Fibroblast of lung (primary cell): ENCODE measurements at regions not wholly inside any gene's neighbourhood (a gene's known extent, or its start where the extent isn't known, plus 50 kb on each side); places are given as distances from the start of the nearest gene placed in this dataset.

Source experiments
- DNase-seq, 2 donors: peaks; one replicate each; pipeline versions ENCODE4 v3.0.0 to v3.0.0-alpha.2; 2010; ENCODE audit warnings: low read depth in 2 of 2
- H2AFZ ChIP-seq: 2 replicates; pipeline ENCODE4 v1.5.1; 2012; ENCODE audit warnings: low read length, control low read depth, inconsistent platforms
- H3K27ac ChIP-seq: 2 replicates; pipeline ENCODE4 v1.5.1; 2011; ENCODE audit warnings: low read length, control low read depth; ENCODE audit not compliant: insufficient read depth
- H3K27me3 ChIP-seq: 2 replicates; pipeline ENCODE4 v1.5.1; 2011; ENCODE audit warnings: mild to moderate bottlenecking, low read length; ENCODE audit not compliant: control insufficient read depth, insufficient read depth
- H3K36me3 ChIP-seq: 2 replicates; pipeline ENCODE4 v1.5.1; 2011; ENCODE audit warnings: low read length; ENCODE audit not compliant: control insufficient read depth, insufficient read depth
- H3K4me1 ChIP-seq: 2 replicates; pipeline ENCODE4 v1.5.1; 2011; ENCODE audit warnings: low read length; ENCODE audit not compliant: control insufficient read depth, insufficient read depth; ENCODE audit errors: extremely low read depth
- H3K4me2 ChIP-seq: 2 replicates; pipeline ENCODE4 v1.5.1; 2011; ENCODE audit warnings: low read length, control low read depth; ENCODE audit not compliant: insufficient read depth; ENCODE audit errors: extremely low read depth
- H3K4me3 ChIP-seq, 4 experiments: fragments of 200-600 bp in 1 of 4; sonication (generic) in 1 of 4; replicated peaks in 1 of 4; 2 replicates each; pipeline ENCODE4 v1.5.1; 2011 to 2016; ENCODE audit warnings: low read length in 4 of 4, low read depth in 3 of 4, mild to moderate bottlenecking in 3 of 4, control low read depth in 2 of 4, inconsistent platforms in 1 of 4, mixed read lengths in 1 of 4; ENCODE audit not compliant: insufficient read depth in 1 of 4; ENCODE audit errors: control extremely low read depth in 1 of 4
- H3K79me2 ChIP-seq: 2 replicates; pipeline ENCODE4 v1.5.1; 2012; ENCODE audit warnings: mild to moderate bottlenecking, low read length, inconsistent platforms; ENCODE audit not compliant: control insufficient read depth, insufficient read depth
- H3K9ac ChIP-seq: 2 replicates; pipeline ENCODE4 v1.5.1; 2011; ENCODE audit warnings: mild to moderate bottlenecking, low read length, control low read depth; ENCODE audit not compliant: insufficient read depth
- H3K9me3 ChIP-seq: 2 replicates; pipeline ENCODE4 v1.5.1; 2012; ENCODE audit warnings: low read depth, low read length; ENCODE audit not compliant: control insufficient read depth, insufficient read depth
- H4K20me1 ChIP-seq: 2 replicates; pipeline ENCODE4 v1.5.1; 2011; ENCODE audit warnings: low read length; ENCODE audit not compliant: control insufficient read depth, insufficient read depth; ENCODE audit errors: extremely low read depth
- EZH2 ChIP-seq: IDR thresholded peaks from 2 replicates; pipeline ENCODE4 v1.5.1; 2012; ENCODE audit warnings: low read length, control low read depth, mild to moderate bottlenecking; ENCODE audit errors: missing control alignments
- TF ChIP-seq, protein P1 (sequence below), 2 donors: IDR thresholded peaks in 1 of 2; conservative IDR thresholded peaks in 1 of 2; 1 replicate in 1 of 2; 2 replicates in 1 of 2; pipeline ENCODE4 v1.5.1; 2011 to 2012; ENCODE audit warnings: low read length in 2 of 2, control low read depth in 1 of 2, inconsistent platforms in 1 of 2, low read depth in 1 of 2, mild to moderate bottlenecking in 1 of 2

DNA sequence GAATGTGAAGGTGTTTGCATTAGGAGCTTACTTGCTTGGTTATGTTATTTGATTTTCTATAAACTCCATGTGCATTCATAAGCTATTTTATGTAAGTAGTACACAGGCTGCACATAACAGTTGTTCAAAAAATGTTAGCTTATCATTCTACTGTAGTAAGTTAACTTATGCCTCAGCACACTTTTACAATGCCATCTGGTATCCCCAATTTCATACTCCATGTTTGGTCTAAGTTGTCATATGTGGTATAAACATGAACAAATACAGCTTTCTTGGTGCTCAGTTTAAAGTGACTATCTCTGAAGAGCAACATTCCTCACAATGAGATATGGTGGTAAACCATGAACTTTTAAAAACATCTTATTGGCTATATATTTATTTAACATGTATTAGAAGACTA is 104.3 kb upstream of the LEF1 start:
- H3K4me2 ChIP-seq, result no peak overlapping the region
- H3K79me2 ChIP-seq, result no peaks in the 10 kb centered on the region
- no peak overlapping the region for H3K9ac ChIP-seq
- no peak for TF ChIP-seq EZH2
- TF ChIP-seq, protein P1, sequence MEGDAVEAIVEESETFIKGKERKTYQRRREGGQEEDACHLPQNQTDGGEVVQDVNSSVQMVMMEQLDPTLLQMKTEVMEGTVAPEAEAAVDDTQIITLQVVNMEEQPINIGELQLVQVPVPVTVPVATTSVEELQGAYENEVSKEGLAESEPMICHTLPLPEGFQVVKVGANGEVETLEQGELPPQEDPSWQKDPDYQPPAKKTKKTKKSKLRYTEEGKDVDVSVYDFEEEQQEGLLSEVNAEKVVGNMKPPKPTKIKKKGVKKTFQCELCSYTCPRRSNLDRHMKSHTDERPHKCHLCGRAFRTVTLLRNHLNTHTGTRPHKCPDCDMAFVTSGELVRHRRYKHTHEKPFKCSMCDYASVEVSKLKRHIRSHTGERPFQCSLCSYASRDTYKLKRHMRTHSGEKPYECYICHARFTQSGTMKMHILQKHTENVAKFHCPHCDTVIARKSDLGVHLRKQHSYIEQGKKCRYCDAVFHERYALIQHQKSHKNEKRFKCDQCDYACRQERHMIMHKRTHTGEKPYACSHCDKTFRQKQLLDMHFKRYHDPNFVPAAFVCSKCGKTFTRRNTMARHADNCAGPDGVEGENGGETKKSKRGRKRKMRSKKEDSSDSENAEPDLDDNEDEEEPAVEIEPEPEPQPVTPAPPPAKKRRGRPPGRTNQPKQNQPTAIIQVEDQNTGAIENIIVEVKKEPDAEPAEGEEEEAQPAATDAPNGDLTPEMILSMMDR (conservative IDR thresholded peaks at IDR 0.05 in 1 of 2, IDR thresholded peaks at IDR 0.05 in 1 of 2; ENCODE audit: low read depth in 1 of 2, low read length in 2 of 2), result no peak
- no peaks in the 10 kb centered on the region for H3K9me3 ChIP-seq
- H3K4me3 ChIP-seq, result no peak overlapping the region
- no peak overlapping the region for H2AFZ ChIP-seq
- H3K36me3 ChIP-seq, result no peaks in the 10 kb centered on the region
- no peak overlapping the region for H3K27ac ChIP-seq
- no peaks in the 10 kb centered on the region for H4K20me1 ChIP-seq
- no peak for DNase-seq
- H3K4me1 ChIP-seq, result peaks cover 4% of the 10 kb centered on the region
- H3K27me3 ChIP-seq, result no peaks in the 10 kb centered on the region

GRCh38 chr4:108272561-108272960 is 103.8 kb upstream of the LEF1 start:
- H3K4me1 ChIP-seq, result peaks cover 4% of the 10 kb centered on the region
- no peak overlapping the region for H3K9ac ChIP-seq
- H3K36me3 ChIP-seq, result no peaks in the 10 kb centered on the region
- H3K27me3 ChIP-seq, result no peaks in the 10 kb centered on the region
- no peaks in the 10 kb centered on the region for H4K20me1 ChIP-seq
- TF ChIP-seq EZH2, result no peak
- TF ChIP-seq, protein P1 (conservative IDR thresholded peaks at IDR 0.05 in 1 of 2, IDR thresholded peaks at IDR 0.05 in 1 of 2; ENCODE audit: low read depth in 1 of 2, low read length in 2 of 2), result no peak
- peak; percentile 54 to 90 for DNase-seq
- no peak overlapping the region for H3K27ac ChIP-seq
- H3K79me2 ChIP-seq, result no peaks in the 10 kb centered on the region
- H3K4me3 ChIP-seq, result no peak overlapping the region
- H3K4me2 ChIP-seq, result no peak overlapping the region
- no peaks in the 10 kb centered on the region for H3K9me3 ChIP-seq
- H2AFZ ChIP-seq, result no peak overlapping the region

- Histone ChIP-seq H3K4me3 (no peak overlapping the region), H3K4me1 (peaks cover 4% of the 10 kb centered on the region), H3K9me3 (no peaks in the 10 kb centered on the region), H2AFZ (no peak overlapping the region), H3K4me2 (no peak overlapping the region), H3K36me3 (no peaks in the 10 kb centered on the region), H3K9ac (no peak overlapping the region), H3K27ac (no peak overlapping the region), H3K79me2 (no peaks in the 10 kb centered on the region), H3K27me3 (no peaks in the 10 kb centered on the region), H4K20me1 (no peaks in the 10 kb centered on the region)
- DNase-seq, result peak in 1 of 2 donors; percentile 73
- TF ChIP-seq, protein P1 (conservative IDR thresholded peaks at IDR 0.05 in 1 of 2, IDR thresholded peaks at IDR 0.05 in 1 of 2; ENCODE audit: low read depth in 1 of 2, low read length in 2 of 2), result no peak
- no peak for TF ChIP-seq EZH2
Observed at GRCh38 chr4:108272046-108272445, 103.3 kb upstream of the LEF1 start.
